ENCODE measurements at regions not wholly inside any gene's neighbourhood (a gene's known extent, or its start where the extent isn't known, plus 50 kb on each side); places are given as distances from the start of the nearest gene placed in this dataset.

DNA sequence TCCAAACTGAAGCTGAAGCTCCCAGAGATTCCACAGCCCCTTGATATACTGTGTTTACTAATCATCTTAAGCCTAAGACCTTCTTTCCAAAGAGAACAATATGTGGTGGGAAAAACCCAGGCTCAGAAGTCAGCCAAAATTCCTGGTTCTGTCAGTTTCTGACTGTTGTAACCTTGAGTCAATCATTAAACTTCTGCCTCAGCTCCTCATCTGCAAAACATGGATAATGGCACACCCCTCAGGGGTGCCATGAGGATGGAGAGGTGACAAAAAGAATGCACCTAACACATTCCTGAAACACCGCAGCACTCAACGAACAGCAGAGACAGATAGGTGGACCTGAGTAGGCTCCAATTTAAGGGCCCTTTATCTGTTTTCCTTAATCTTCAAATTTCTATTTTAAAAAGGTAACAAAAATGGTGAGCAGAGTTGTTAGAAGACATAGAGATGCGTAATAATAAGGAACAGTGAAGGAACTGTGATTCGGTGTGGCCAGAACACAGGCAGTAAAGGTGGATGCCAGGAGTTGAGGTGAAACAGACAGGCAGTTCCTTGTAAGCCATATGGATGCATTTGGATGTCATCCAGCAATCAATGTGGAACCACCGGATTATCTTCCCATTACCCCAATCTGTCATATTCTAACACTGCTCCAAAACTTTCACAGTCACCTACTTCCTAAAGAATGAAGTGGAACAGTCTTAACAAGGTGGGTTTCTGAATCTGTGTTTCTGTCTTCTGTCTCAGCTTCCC is 56.6 kb upstream of the DOCK9 start:
- no peaks in the 10 kb centered on the region for H4K20me1 ChIP-seq (ENCODE audit: control insufficient read depth, insufficient read depth, low read depth, low read length)
- H3K9me3 ChIP-seq (ENCODE audit: control insufficient read depth, insufficient read depth, low read length), result no peaks in the 10 kb centered on the region
- no peaks in the 10 kb centered on the region for H3F3A ChIP-seq (ENCODE audit: control insufficient read depth, insufficient read depth)
- no peak overlapping the region for H3K27ac ChIP-seq (ENCODE audit: low read depth, low read length)
- no peak overlapping the region for H3K4me2 ChIP-seq (ENCODE audit: low read length)
- H3K4me1 ChIP-seq (ENCODE audit: control insufficient read depth, low read length), result no peaks in the 10 kb centered on the region
- H3K79me2 ChIP-seq (ENCODE audit: control insufficient read depth, low read length), result no peaks in the 10 kb centered on the region
- TF ChIP-seq EZH2phosphoT487 (IDR thresholded peaks at IDR 0.05; ENCODE audit: borderline replicate concordance, low read length), result no peak
- TF ChIP-seq, protein P1, sequence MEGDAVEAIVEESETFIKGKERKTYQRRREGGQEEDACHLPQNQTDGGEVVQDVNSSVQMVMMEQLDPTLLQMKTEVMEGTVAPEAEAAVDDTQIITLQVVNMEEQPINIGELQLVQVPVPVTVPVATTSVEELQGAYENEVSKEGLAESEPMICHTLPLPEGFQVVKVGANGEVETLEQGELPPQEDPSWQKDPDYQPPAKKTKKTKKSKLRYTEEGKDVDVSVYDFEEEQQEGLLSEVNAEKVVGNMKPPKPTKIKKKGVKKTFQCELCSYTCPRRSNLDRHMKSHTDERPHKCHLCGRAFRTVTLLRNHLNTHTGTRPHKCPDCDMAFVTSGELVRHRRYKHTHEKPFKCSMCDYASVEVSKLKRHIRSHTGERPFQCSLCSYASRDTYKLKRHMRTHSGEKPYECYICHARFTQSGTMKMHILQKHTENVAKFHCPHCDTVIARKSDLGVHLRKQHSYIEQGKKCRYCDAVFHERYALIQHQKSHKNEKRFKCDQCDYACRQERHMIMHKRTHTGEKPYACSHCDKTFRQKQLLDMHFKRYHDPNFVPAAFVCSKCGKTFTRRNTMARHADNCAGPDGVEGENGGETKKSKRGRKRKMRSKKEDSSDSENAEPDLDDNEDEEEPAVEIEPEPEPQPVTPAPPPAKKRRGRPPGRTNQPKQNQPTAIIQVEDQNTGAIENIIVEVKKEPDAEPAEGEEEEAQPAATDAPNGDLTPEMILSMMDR (IDR thresholded peaks at IDR 0.05; ENCODE audit: low read depth, low read length, poor library complexity, severe bottlenecking), result no peak
- H3K36me3 ChIP-seq (ENCODE audit: control insufficient read depth, low read length), result no peaks in the 10 kb centered on the region
- H3K9me2 ChIP-seq (replicated peaks; ENCODE audit: control insufficient read depth, low read length), result no peaks in the 10 kb centered on the region
- no peak overlapping the region for H3K4me3 ChIP-seq (ENCODE audit: low read length)
- H3K27me3 ChIP-seq (ENCODE audit: control insufficient read depth, low read length), result peaks cover 10% of the 10 kb centered on the region

DNA sequence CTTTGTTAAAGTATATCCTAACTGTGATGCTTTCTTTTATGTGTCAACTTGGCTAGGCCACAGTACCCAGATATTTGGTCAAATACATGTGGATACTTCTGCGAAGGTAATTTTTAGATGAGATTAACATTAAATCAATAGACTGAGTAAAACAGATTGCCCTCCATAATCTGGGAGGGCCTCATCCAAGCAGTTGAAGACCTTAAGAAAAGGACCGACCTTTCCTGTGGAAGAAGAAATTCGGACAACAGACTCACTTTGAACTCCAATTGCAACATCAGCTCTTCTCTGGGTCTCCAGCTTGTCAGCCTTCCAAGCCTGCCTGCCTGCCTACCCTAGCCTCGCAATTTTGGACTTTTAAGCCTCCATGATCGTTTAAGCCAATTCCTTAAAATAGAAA is 57.9 kb upstream of the DOCK9 start:
- H3K4me1 ChIP-seq (ENCODE audit: control insufficient read depth, low read length), result no peaks in the 10 kb centered on the region
- no peaks in the 10 kb centered on the region for H4K20me1 ChIP-seq (ENCODE audit: control insufficient read depth, insufficient read depth, low read depth, low read length)
- no peaks in the 10 kb centered on the region for H3K79me2 ChIP-seq (ENCODE audit: control insufficient read depth, low read length)
- peaks cover 14% of the 10 kb centered on the region for H3K27me3 ChIP-seq (ENCODE audit: control insufficient read depth, low read length)
- H3F3A ChIP-seq (ENCODE audit: control insufficient read depth, insufficient read depth), result no peaks in the 10 kb centered on the region
- no peaks in the 10 kb centered on the region for H3K9me2 ChIP-seq (replicated peaks; ENCODE audit: control insufficient read depth, low read length)
- H3K4me2 ChIP-seq (ENCODE audit: low read length), result no peak overlapping the region
- H3K27ac ChIP-seq (ENCODE audit: low read depth, low read length), result no peak overlapping the region
- no peaks in the 10 kb centered on the region for H3K9me3 ChIP-seq (ENCODE audit: control insufficient read depth, insufficient read depth, low read length)
- H3K36me3 ChIP-seq (ENCODE audit: control insufficient read depth, low read length), result no peaks in the 10 kb centered on the region
- H3K4me3 ChIP-seq (ENCODE audit: low read length), result no peak overlapping the region
- TF ChIP-seq EZH2phosphoT487 (IDR thresholded peaks at IDR 0.05; ENCODE audit: borderline replicate concordance, low read length), result no peak
- TF ChIP-seq, protein P1 (IDR thresholded peaks at IDR 0.05; ENCODE audit: low read depth, low read length, poor library complexity, severe bottlenecking), result no peak

- Histone ChIP-seq H3K36me3 (ENCODE audit: control insufficient read depth, low read length) (no peaks in the 10 kb centered on the region), H3K27ac (ENCODE audit: low read depth, low read length) (no peak overlapping the region), H3K4me2 (ENCODE audit: low read length) (no peak overlapping the region), H3K9me3 (ENCODE audit: control insufficient read depth, insufficient read depth, low read length) (no peaks in the 10 kb centered on the region), H3K9me2 (replicated peaks; ENCODE audit: control insufficient read depth, low read length) (no peaks in the 10 kb centered on the region), H4K20me1 (ENCODE audit: control insufficient read depth, insufficient read depth, low read depth, low read length) (no peaks in the 10 kb centered on the region), H3K79me2 (ENCODE audit: control insufficient read depth, low read length) (no peaks in the 10 kb centered on the region), H3K27me3 (ENCODE audit: control insufficient read depth, low read length) (peaks cover 25% of the 10 kb centered on the region), H3K4me1 (ENCODE audit: control insufficient read depth, low read length) (no peaks in the 10 kb centered on the region), H3F3A (ENCODE audit: control insufficient read depth, insufficient read depth) (no peaks in the 10 kb centered on the region), H3K4me3 (ENCODE audit: low read length) (no peak overlapping the region)
- TF ChIP-seq, protein P1 (IDR thresholded peaks at IDR 0.05; ENCODE audit: low read depth, low read length, poor library complexity, severe bottlenecking), result no peak
- no peak for TF ChIP-seq EZH2phosphoT487 (IDR thresholded peaks at IDR 0.05; ENCODE audit: borderline replicate concordance, low read length)
Measured at GRCh38 chr13:99037756-99038155, 59.9 kb upstream of the DOCK9 start.
